Activated CD4-positive, CD25-positive, alpha-beta regulatory T cell treated with anti-CD3 and anti-CD28 coated beads, Interleukin-2, amount 50 U/mL, for 72 hours (primary cell): ENCODE measurements at regions not wholly inside any gene's neighbourhood (a gene's known extent, or its start where the extent isn't known, plus 50 kb on each side); places are given as distances from the start of the nearest gene placed in this dataset.
"Not testable (repeated sequence)": the region's sequence is repeated elsewhere in the genome, so short reads cannot be mapped to it uniquely, and the experiment has no call there.

ENCODE experiments used
- DNase-seq: peaks from one replicate; pipeline ENCODE4 v3.0.0; 2021

GRCh38 chr4:15294832-15295231 is 133.0 kb upstream of the C1QTNF7 start:
- no peak for DNase-seq

- no peak for DNase-seq
Observed at GRCh38 chr4:15295421-15296162, 132.2 kb upstream of the C1QTNF7 start.

GRCh38 chr4:15297344-15297743 is 130.5 kb upstream of the C1QTNF7 start:
- DNase-seq = no peak

GRCh38 chr4:15299627-15300026 is 128.2 kb upstream of the C1QTNF7 start:
- no peak for DNase-seq

- no peak for DNase-seq
Observed at GRCh38 chr4:15303052-15303641, 124.7 kb upstream of the C1QTNF7 start.

GRCh38 chr4:15314974-15315373 is 112.9 kb upstream of the C1QTNF7 start:
- no peak for DNase-seq

GRCh38 chr4:15317246-15317645 is 110.6 kb upstream of the C1QTNF7 start:
- DNase-seq = no peak

- no peak for DNase-seq
Observed at GRCh38 chr4:15318621-15319348, 109.0 kb upstream of the C1QTNF7 start.

GRCh38 chr4:15320121-15320678 is 107.6 kb upstream of the C1QTNF7 start:
- DNase-seq = no peak

DNA sequence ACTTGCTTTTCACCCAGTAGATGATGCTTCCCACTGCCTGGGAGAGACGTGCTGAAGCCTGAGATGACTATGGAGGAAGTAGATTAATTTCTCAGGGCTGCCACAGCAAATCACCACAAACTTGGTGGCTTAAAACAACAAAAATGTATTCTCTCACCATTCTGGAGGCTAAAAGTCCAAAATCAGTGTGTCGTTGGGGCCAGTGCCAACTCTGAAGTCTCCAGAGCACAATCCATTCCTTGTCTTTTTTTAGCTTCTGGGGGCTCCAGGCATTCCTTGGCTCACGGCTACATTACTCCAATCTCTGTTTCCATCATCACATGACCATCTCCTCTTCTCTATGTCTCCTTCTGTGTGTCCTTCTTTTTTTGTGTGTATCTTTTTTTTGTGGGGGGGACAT is 105.8 kb upstream of the C1QTNF7 start:
- no peak for DNase-seq

- no peak for DNase-seq
Observed at GRCh38 chr4:15325987-15326386, 101.8 kb upstream of the C1QTNF7 start.

DNA sequence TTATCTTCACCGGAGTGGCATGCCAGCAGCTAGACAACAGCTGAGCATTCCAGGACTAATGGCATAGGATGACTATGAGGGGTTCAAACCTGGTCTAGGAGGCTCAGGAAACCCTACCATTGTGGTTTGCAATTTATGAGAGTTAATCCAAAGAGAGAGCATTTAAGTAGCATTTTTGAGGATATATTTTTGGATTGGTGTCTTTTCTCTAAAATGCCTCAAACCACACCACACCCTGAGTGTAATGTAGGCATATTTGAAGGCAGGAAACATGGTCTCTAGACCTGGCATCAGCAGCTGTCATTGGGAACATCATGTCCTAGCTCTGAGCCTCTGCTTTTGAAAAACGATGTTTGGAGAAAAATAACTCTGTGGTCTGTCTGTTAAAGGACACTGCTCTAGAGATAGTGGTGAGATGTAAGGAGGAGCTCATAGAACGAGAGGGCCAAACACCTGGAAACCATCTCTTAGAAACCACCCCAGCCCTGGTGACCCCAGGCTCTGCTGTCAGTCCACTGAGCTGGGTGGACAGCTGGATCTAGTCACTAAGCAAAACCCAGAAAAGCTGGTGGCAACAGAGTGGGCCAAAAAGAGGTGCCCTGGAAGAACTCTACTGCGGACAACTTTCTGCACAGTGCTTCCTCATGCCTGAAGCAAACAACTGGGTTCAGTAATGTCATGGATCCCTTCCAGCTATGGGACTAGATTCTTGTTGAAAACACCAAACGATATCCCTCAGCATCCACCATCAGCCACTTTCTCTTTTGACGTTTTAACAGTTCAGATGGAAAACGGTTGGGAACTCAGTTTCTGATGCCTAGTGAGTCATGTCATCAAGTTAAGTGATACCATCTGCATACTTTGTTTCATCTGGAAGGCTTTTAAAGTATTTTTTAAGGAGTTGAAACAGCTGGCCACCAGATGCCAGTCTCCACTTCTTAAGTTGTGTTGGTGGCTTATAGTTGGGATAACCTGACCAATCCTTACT is 100.2 kb upstream of the C1QTNF7 start:
- no peak for DNase-seq

DNA sequence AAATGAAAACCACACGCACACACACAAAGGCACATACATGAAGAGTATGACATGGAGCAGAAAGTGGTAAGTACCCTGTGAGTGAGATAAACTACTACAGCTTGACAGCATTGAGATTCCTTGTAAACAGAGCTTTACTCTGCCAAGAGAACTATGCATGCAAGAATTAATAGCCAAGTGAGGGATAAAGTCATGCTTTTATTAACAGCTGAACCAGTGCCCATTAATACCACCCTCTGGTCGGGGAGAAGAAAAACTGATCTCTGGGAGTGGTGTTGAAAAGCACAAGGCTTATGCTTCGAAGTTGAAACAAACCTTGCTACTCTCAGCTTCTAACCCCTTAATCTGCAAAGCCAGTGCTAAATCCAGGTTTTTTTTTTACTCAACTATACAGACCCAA is 95.9 kb upstream of the C1QTNF7 start:
- DNase-seq = no peak

DNA sequence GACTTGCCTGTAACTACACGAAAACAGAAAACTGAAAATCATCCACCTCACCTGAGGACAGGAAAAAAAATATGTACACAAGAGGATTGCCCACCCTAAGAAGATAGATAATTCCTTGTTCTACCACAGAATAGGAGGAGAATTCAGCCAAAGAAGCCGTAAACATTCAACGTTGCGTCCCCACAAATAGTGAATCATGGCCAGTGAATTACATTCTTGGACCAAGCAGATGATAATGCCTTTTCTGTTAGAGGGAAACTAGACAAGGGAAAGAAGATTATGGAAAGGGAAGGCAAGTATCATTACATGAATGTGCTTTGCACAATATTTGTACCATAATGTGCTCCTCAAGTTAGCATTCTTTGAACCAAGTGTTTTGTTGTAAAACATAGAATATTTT is 95.5 kb upstream of the C1QTNF7 start:
- DNase-seq = no peak

DNA sequence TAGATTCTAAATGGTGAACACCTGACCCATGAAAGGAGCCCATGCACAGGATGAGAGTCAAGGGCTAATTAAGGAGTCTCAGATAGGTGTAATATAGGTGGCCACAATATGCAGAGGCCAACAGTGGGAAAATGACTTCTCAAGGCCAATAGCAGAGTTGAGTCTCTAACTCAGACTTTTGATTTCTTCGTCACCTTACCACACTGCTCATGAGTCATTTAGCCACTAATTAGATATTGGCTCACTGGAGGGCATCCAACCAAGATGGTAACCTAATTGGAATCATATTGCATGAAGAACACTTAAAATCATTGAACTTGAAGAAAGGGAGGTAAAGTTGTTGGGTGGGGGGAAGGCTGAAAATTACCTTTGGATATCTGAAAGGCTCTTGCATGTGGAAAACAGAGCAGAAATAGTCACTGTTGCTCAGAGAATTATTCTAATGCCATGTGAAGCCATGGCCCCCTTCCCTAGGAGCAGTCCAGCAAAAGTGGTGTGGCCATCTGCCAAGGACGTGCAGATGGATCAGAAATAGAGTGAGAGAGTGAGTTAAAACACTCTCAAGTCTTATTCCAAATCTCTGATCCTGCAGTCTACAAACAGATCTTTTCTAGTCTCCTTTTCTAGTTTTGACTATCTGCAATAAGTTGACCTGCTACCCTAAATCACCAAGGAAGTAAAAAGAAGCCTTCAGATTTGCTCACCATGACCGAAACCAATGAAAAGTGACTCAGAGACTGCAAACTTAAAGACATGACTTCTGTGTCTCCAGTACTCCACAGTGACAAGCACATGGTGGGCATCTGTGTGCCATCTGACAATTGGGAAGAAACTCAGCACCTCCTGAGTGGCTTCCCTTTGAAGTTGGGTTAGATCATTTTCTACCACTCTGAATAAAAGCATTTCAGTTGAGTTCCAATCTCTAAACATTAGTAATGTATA is 93.9 kb upstream of the C1QTNF7 start:
- DNase-seq = no peak

DNA sequence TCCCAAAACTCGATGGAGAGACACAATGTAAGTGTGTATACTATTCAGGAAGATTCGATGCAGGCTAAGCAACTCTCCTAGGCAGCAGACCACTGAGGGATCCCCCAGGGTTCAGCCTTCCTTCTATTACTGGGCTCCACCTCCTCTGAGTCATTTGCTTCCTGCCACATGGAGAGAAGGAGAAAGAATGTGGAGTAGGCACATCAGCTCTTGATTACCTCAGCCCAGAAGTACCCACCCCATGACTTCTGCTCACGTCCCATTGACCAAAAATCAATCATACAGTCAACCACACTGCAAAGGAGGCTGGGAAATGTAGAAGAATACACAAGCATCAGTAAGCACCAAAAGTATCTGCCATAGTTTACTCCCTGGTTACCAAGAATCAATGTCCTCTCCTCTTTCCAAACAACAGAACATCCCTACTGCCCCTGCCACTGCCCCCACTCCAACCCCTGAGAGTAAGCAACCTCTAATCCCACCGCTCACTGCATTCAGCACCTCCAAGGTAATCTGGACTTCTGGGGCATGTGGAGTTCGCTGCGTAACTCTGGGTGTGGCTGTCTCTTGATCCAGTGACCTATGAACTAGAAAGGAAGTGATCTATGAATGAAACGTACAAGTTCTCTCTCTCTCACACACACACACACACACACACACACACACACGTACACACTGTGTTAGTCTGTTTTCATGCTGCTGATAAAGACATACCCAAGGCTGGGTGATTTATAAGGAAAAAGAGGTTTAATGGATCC is 91.2 kb upstream of the C1QTNF7 start:
- no peak for DNase-seq

GRCh38 chr4:15337168-15337657 is 90.6 kb upstream of the C1QTNF7 start:
- DNase-seq = not testable (repeated sequence)

GRCh38 chr4:15339737-15340136 is 88.1 kb upstream of the C1QTNF7 start:
- no peak for DNase-seq

DNA sequence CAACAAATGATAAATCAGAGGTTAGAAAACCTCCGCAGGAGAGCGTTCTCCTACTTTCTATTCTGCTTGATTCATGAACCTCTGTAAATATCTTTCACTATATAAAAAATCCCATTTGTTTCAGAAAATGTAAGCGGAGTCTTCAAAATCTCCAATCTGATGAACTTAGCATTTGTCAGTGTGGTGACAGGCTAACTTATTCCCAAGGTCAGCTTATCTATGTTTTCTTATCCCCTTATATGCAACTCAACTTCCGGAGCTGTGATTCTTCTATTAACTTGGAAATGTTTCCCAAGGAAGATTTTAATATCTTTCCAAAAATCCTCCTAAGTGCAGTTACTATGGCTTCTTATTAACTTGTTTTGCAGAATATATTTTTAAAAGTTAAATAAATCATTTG is 87.5 kb upstream of the C1QTNF7 start:
- no peak for DNase-seq
